AG04449 (cell line): ENCODE measurements at regions not wholly inside any gene's neighbourhood (a gene's known extent, or its start where the extent isn't known, plus 50 kb on each side); places are given as distances from the start of the nearest gene placed in this dataset.

Experiments used
- CTCF ChIA-PET: fragments of 350-600 bp; formaldehyde crosslinking; extraction: SDS; loops from one replicate; lab custom pipeline; 2021; ENCODE audit warnings: antibody characterized with exemption; lab: Yijun Ruan, JAX
- POLR2A ChIA-PET: fragments of 400-600, 350-600 bp; formaldehyde crosslinking; extraction: SDS; loops from one replicate; lab custom pipeline; 2020; ENCODE audit warnings: antibody characterized with exemption, inconsistent platforms; lab: Yijun Ruan, JAX
- DNase-seq: peaks from one replicate; pipeline ENCODE4 v3.0.0-alpha.2; 2010; ENCODE audit warnings: low read depth, low spot score
- H3K4me3 ChIP-seq: 2 replicates; pipeline ENCODE4 v1.5.1; 2011; ENCODE audit warnings: low read depth, mild to moderate bottlenecking, control low read depth, low read length
- CTCF ChIP-seq: IDR thresholded peaks from one replicate; pipeline ENCODE4 v1.5.1; 2011; ENCODE audit warnings: mild to moderate bottlenecking, moderate library complexity, low read length, control low read depth, inconsistent platforms; ENCODE audit not compliant: insufficient read depth; ENCODE audit errors: missing control alignments

DNA sequence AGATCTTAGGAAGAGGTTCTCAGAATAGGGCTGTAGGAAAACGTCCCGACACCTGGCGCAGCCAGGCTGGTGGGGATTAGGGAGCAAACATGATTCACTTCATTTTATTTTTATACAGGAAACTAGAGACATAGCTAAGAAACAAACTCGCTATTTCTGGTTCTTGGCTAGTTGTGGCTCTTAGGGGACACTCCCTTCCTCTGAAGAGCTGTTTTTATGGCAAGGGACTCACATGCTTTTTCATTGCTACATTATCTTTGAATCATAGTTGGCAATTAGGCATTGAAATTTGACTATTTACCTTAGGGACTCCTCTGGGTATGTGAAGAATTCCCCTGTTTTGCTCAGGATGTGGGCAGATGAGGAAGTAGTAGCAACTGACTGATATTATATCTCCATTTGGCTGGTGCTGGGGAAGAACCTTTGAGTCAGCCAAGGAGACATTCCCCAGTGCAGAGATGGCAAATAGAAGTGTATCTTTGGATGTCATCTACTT lies 174.5 kb downstream of the SMIM20 start:
- no peak overlapping the region for H3K4me3 ChIP-seq
- POLR2A ChIA-PET: interaction anchor here (0.6 kb wide), 1 partner anchor 238 kb away, joined by 3 read pairs; no protein-coding TSS in a partner anchor
- TF ChIP-seq CTCF: no peak
- no peak for DNase-seq
- CTCF ChIA-PET: interaction anchor here (0.9 kb wide), 2 partner anchors 11 to 237 kb away, joined by 3 read pairs; no protein-coding TSS in a partner anchor

DNA sequence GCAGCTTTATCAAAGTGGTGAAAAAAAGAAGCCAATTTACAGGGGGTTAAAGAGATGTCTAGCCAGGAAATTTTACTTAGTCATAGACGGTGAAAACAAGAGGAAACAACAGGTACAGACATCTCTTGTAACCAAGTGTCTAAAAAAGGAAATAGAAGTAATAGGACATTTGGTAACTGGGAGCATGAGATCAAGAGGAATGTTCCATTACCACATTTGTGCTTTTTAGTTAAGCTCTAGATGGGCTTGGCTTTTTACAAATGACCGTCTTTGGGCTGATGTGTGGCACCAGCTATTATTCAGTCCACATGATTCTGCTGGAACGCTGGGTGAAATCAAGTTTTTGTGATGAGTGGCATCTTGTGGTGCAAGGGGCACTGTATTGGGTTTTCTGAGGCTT lies 179.5 kb downstream of the SMIM20 start:
- ChIA-PET CTCF (interaction anchor here (5.4 kb wide), 1 partner anchor 12 kb away, joined by 35 read pairs; no protein-coding TSS in a partner anchor), POLR2A (interaction anchor here (1.0 kb wide), 1 partner anchor 10 kb away, joined by 3 read pairs; no protein-coding TSS in a partner anchor)
- H3K4me3 ChIP-seq: no peak overlapping the region
- no peak for DNase-seq
- TF ChIP-seq CTCF: no peak

- no peak overlapping the region for H3K4me3 ChIP-seq
- CTCF ChIA-PET: interaction anchor here (5.4 kb wide), 1 partner anchor 12 kb away, joined by 35 read pairs; no protein-coding TSS in a partner anchor
- no peak for TF ChIP-seq CTCF
- POLR2A ChIA-PET: interaction anchor here (1.0 kb wide), 1 partner anchor 10 kb away, joined by 3 read pairs; no protein-coding TSS in a partner anchor
- no peak for DNase-seq
Observed at GRCh38 chr4:26094076-26094475, 180.1 kb downstream of the SMIM20 start.

- no peak for TF ChIP-seq CTCF
- ChIA-PET POLR2A (interaction anchor here (1.0 kb wide), 1 partner anchor 11 kb away, joined by 3 read pairs; no protein-coding TSS in a partner anchor), CTCF (interaction anchor here (1.0 kb wide), 1 partner anchor 13 kb away, joined by 3 read pairs; no protein-coding TSS in a partner anchor)
- no peak for DNase-seq
- H3K4me3 ChIP-seq: no peak overlapping the region
Observed at GRCh38 chr4:26094911-26095310, 180.9 kb downstream of the SMIM20 start.

- TF ChIP-seq CTCF: no peak
- POLR2A ChIA-PET: no interaction called here
- no peak overlapping the region for H3K4me3 ChIP-seq
- CTCF ChIA-PET: no interaction called here
- no peak for DNase-seq
Observed at GRCh38 chr4:26099967-26100366, 185.9 kb downstream of the SMIM20 start.

DNA sequence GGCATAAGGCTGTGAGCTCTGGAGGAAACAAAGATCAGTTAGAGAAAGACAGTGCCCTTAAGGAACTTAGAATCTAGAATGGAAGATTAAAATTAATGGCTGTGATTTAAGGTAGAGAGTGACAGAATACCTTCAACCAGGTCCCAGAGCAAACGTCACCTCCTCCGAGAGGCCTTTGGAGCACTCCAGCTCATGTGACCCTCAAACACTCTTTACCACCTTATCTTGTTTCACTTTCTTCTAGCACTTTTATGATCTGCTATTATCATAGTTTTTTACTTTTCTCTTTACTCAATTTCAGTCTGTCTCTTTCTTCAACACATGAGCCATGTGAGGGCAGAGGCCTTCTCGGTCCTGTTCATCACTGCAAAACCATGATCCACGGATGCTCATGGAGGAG lies 187.0 kb downstream of the SMIM20 start:
- no peak for DNase-seq
- CTCF ChIA-PET: no interaction called here
- H3K4me3 ChIP-seq: no peak overlapping the region
- POLR2A ChIA-PET: no interaction called here
- TF ChIP-seq CTCF: no peak
